ENCODE measurements at regions not wholly inside any gene's neighbourhood (a gene's known extent, or its start where the extent isn't known, plus 50 kb on each side); places are given as distances from the start of the nearest gene placed in this dataset.
"Not testable (repeated sequence)": the region's sequence is repeated elsewhere in the genome, so short reads cannot be mapped to it uniquely, and the experiment has no call there.

GRCh38 chr6:163745536-163746400 lies 331.2 kb downstream of the QKI start:
- DNase-seq: no peak

- no peak for DNase-seq
Observed at GRCh38 chr6:163744256-163744925, 329.9 kb downstream of the QKI start.

- DNase-seq: no peak
Observed at GRCh38 chr6:163743796-163744195, 329.3 kb downstream of the QKI start.

GRCh38 chr6:163741743-163742363 lies 327.3 kb downstream of the QKI start:
- no peak for DNase-seq

DNA sequence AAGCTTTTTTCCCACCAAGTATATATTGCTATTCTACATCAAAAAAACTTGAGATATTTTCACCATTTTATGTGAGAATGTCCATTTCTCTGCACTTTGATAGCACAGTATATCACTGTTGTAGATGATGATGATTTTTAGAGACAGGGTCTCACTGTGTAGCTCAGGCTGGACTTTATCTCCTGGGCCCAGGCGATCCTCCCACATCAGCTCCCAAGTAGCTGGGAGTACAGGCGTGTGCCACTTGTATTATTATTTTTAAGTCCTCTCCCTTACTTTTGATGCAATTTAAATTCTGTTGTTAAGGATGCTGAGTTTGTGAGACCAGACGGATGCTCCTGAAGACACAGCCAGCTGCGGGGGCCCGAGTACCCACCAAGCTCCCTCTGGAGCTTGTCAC lies 326.8 kb downstream of the QKI start:
- no peak for DNase-seq

DNA sequence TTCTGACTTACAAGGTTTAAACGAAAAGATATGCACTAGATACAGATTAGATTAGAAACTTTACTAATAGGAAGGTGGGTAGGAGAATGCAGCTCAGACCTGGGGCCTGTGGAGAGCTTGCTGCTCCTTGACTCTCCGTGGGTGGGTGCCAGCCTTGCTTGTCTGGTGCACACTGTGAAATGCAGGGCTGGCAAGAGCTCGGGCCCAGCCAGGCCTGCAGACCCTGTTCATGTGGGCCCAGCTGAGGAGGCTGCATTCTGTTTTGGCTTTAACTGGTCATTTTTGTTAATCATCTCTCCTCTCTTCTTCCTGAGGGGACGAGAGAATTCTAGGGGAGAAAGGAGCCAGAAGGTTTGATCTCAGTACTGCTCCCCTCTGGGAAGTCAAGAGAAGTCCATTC lies 325.4 kb downstream of the QKI start:
- DNase-seq: no peak

DNA sequence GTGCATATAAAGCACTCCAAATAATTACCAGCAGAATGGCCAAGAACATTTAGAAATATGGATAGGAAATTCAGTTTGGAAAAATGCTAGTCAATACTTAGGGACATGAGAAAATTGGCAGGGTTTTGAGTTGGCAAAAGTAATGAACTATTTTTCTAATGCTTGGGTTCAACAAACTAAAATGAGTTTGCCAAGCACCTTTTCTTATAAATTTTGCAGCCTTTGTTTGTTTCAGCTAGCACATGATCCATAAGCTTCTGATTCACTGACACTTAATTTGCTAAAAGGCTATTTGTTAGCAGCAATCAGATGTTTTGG lies 324.8 kb downstream of the QKI start:
- DNase-seq: no peak

- no peak for DNase-seq
Observed at GRCh38 chr6:163738725-163739407, 324.3 kb downstream of the QKI start.

DNA sequence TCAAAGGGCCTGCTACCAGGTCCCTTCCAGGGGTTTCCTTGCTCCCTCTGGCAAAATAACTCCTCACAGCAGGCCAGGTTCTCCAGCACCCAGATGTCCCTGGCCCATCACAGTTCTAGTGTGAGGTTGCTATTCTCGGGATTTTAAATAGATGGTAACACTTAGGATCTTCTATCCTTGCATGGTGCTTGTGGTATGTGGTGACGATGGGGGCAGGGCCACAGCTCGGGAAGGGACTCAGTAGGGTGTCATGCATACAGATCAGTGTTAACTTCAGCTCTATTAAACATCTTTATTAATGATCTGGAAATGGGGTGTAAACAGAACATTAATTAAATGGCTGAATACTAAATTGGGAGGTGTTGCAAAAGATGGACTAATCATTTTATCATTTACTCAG lies 323.8 kb downstream of the QKI start:
- DNase-seq: no peak

GRCh38 chr6:163735076-163735475 lies 320.6 kb downstream of the QKI start:
- no peak for DNase-seq

DNA sequence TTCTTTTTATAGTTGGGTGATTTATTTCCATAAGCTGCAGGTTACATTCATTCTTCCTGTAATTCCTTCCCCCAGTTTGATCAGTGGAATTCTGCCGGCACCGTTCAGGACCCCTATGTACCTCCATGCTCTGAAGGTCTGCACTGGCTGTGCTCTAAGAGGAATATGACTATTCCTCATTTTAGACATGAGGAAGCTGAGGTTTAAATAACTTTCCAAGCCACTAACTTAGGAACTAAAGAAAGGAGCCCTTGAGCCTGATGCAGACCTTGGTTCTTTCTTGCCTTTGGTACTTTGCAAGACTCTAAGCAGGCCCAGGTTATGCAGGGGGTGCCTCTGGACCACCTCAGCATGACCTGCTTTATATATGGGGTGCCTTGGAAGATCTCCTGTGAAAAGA lies 318.5 kb downstream of the QKI start:
- DNase-seq: no peak

DNA sequence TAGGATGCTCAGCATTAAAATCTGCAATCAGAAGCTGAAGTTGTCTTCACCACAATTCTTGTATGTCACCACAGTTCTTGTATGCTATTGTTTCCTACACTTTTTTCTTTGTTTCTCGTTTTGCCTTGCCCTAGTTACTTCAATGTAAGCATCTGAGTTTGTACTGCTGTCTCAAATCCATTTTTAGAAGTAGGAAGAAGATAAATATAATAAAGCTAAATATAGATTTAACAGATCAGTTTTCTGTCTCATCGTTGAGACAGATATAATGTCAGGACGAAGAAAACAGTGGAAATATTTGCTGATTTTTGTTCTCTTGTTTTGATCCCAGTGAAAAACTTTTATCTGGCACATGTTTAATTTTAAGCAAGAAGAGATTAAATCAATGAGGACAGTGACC lies 318.0 kb downstream of the QKI start:
- no peak for DNase-seq

DNA sequence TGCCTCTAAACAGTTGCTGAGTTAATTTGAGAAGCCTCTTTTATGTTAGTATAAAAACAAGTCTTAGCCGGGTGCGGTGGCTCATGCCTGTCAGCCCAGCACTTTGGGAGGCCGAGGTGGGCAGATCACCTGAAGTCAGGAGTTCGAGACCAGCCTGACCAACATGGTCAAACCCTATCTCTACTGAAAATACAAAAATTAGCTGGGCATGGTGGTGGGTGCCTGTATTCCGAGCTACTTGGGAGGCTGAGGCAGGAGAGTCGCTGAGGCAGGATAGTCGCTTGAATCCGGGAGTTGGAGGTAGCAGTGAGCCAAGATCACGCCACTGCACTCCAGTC lies 317.5 kb downstream of the QKI start:
- DNase-seq: not testable (repeated sequence)

DNA sequence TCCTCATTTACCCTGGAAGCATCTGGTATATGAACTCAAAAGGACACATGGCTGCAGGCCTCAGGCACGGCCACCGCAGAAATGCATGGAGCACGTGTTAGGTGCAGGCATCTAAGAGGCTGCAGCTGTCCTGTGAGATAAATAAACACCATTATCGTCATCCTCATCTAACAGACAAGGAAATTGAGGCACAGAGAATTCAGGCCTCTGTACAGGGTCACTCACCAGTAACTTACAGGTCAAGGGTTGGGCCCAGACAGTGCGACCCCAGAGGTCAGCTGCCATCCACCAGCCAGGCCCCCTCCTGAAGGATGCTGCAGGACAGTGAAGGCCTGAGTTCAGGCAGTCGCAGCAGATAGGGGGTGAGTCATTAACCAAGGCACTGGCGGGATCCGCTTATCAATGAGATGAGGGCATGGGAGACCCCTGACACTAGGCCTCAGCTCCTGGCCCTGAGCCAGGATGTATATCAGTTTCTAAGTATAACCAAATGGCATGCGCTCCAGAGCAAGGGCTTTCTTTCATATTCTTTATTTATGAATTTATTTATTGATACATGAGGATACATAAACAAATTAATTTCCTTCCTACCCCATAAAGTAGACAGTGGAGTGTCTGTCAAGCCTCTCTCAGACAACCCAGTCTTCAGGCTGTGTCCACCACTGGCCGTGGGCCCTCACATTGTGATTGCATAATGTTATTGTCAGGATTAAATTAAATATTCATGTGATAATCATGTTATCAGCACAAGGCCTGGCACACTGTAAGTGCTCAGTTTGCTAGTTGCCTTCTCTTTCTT lies 316.9 kb downstream of the QKI start:
- DNase-seq: no peak

DNA sequence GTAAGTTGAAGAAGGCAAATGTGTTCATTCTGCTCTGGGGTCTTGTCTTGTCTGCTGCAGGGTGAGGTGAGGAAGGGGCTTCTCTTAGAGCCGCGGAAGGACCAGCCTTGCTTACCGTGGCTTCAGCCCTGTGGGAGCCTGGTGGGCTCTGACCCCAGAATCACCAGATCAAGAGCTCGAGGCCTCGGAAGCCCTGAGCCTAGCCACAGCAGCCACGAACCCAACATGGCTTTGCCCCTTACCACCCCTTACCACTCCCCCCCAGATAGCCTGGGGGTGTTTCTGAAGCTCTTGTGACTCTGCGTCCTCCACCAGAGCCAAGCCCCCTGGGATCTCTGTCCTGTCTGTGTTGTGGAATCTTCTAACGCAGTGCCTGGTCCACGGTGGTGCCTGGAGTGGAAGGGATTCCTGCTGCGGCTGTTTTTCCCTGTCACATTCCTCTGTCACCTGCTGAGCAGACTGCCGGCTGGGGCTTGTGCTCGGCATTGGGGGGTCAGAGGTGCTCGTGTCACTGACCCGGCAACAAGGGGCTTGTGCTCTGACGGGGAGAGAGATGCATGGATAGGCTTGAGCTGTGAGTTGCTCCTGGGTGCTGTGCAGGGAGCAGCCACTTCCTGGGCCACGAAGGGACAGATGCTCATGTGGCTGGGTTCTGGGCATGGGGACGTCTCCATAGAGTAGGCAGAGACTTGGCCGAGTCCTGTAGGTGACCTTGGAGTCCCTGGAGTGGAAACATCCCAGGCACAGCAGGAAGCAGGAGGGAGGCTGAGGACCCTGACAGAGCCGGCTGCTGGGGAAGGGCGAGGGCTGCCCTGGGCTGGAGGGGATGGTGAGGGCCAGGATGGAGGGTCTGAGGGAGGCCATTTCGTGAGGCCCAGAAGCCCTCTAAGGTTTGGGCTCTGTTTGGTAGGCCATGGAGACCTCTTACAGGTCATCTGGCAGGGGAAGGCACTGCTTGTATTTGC lies 316.0 kb downstream of the QKI start:
- no peak for DNase-seq

GRCh38 chr6:163729127-163729872 lies 314.8 kb downstream of the QKI start:
- DNase-seq: no peak

GRCh38 chr6:163728442-163729126 lies 314.1 kb downstream of the QKI start:
- DNase-seq: no peak

DNA sequence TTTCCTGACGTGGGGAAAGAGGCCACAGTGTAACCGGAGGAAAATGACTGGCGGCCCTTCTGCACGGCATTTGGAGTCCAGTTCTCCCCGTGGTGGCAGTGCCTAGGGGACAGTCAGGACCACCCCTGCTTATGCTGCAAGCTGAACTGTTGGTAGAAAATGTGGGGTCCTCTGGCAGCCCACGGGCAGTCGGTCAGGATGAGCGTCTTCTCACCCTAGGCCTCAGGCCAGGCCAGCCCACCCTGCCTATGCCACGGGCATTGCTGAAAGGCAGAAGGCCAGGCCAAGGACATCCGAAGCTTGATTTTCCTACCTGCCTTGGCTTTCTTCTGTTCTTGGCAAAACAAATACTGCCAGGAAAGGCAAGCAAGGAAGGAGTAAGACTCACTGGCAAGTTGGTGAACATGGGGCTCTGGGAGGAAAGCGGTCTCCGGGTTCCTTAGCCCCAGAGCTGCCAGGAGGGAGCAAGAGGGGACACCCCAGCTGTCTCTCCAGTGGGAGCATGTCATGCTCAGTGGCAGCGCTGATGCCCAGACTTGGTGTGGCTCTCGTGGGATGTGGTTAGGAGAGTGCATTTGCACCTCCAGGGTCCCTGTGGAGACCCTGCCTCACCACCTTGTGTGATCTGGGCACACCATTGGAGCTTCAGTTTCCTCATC lies 311.6 kb downstream of the QKI start:
- no peak for DNase-seq
